HAP-1 (cell line): ENCODE measurements at regions not wholly inside any gene's neighbourhood (a gene's known extent, or its start where the extent isn't known, plus 50 kb on each side); places are given as distances from the start of the nearest gene placed in this dataset.

Experiments
- DNase-seq, 2 experiments: peaks; one replicate each; pipeline ENCODE4 v3.0.0-alpha.2; 2016 to 2020; ENCODE audit warnings: low spot score in 2 of 2
- H3K27me3 ChIP-seq: fragments of 250-450 bp; sonication (Bioruptor Pico); 2 replicates; pipeline ENCODE4 v1.5.1; 2020; ENCODE audit warnings: low read depth, mild to moderate bottlenecking, moderate library complexity
- H3K36me3 ChIP-seq: fragments of 250-450 bp; sonication (Bioruptor Pico); replicated peaks from 2 replicates; pipeline ENCODE4 v1.5.1; 2020; ENCODE audit warnings: mild to moderate bottlenecking
- H3K4me1 ChIP-seq: fragments of 250-450 bp; sonication (Bioruptor Pico); 2 replicates; pipeline ENCODE4 v1.5.1; 2020; ENCODE audit warnings: mild to moderate bottlenecking
- H3K4me3 ChIP-seq: fragments of 250-450 bp; sonication (Bioruptor Pico); 2 replicates; pipeline ENCODE4 v1.5.1; 2020; ENCODE audit warnings: mild to moderate bottlenecking, moderate library complexity
- H3K9me3 ChIP-seq: fragments of 250-450 bp; sonication (Bioruptor Pico); 2 replicates; pipeline ENCODE4 v1.5.1; 2020; ENCODE audit warnings: mild to moderate bottlenecking, moderate library complexity
- in situ Hi-C: fragments of 300-500 bp; cut with MboI; formaldehyde crosslinking; loops from 3 replicates; pipeline ENCODE4 v1.14.3; 2020; ENCODE audit warnings: low sequenced_read_pairs, inconsistent platforms, mixed read lengths

- in situ Hi-C loops: loop anchor here (25.0 kb wide), 2 partner anchors 886 to 1036 kb away; partner anchors contain the start of gene URAD
- Histone ChIP-seq H3K9me3 (no peaks in the 10 kb centered on the region), H3K4me1 (no peaks in the 10 kb centered on the region), H3K36me3 (no peaks in the 10 kb centered on the region), H3K27me3 (no peaks in the 10 kb centered on the region), H3K4me3 (no peak overlapping the region)
- no peak for DNase-seq
Observed at GRCh38 chr13:26951581-26952177, 191.1 kb upstream of the GPR12 start.

GRCh38 chr13:26950968-26951367 is 190.4 kb upstream of the GPR12 start:
- DNase-seq: no peak

DNA sequence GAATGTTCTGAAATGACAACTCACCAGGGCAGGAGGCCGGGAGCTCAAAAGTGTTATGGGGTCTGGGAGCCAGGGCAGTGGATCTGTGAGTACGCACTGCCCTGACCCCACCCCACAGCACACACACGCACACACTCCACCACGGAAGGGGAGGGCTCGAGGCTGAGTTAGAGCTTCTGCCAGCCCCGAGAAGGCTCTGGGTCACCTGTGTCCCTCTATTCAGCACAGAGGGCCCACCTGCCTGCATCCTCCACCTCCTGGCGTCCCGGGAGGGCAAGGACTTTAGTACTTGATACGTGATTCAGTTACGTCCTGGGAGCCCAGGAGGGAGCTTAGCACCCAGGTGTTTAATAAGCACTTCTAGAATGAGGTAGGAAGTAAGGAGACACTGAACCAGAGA is 190.0 kb upstream of the GPR12 start:
- no peaks in the 10 kb centered on the region for H3K36me3 ChIP-seq
- in situ Hi-C loops: loop anchor here (25.0 kb wide), 2 partner anchors 887 to 1037 kb away; partner anchors contain the start of gene URAD
- H3K4me1 ChIP-seq: no peaks in the 10 kb centered on the region

More at GRCh38 chr13:26950968-26951367, 190.4 kb upstream of the GPR12 start:
- H3K9me3 ChIP-seq: no peaks in the 10 kb centered on the region
- H3K4me3 ChIP-seq: no peak overlapping the region
- in situ Hi-C loops: loop anchor here (25.0 kb wide), 2 partner anchors 886 to 1036 kb away; partner anchors contain the start of gene URAD
- H3K36me3 ChIP-seq: no peaks in the 10 kb centered on the region
- H3K4me1 ChIP-seq: no peaks in the 10 kb centered on the region
- H3K27me3 ChIP-seq: no peaks in the 10 kb centered on the region

DNA sequence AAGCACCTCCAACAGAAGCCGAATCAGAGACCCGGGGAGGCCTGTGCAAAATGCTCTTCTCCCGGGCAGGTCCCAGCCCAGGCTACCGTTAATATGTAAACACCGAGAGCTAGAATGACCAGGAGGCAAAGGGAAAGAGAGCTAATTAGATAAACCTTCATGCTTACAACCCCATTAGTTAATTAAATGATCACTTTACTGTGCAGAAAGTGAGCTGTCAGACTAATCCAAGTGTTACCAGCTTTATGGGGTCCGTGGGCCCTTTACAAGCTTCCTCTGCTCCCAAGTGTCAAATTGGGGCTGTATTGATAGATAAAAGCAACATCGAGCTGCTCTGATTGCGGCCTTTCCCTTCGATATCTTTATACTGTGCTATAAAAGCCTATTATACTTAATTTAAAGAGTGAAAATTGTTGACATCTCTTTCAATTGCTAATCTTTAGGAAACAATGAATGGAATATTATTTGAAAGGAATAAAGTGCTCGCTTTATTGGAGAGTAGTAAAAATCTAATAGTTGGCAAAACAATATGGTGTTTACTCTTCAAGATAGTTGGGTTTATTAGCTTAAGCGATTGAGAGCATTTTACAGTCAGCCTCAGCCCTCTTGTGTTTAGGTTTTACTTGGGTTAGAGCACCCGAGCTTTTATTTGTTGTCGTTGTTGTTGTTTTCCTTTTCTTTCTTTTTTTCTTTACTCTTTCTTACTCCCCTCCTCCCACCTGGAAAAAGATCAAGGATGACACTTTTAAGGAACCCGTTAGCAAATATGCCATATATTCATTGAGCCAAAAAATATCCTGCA is 189.3 kb upstream of the GPR12 start:
- no peaks in the 10 kb centered on the region for H3K4me1 ChIP-seq
- no peak overlapping the region for H3K4me3 ChIP-seq
- H3K27me3 ChIP-seq: no peaks in the 10 kb centered on the region
- in situ Hi-C loops: loop anchor here (25.0 kb wide), 2 partner anchors 887 to 1037 kb away; partner anchors contain the start of gene URAD
- H3K36me3 ChIP-seq: no peaks in the 10 kb centered on the region
- no peaks in the 10 kb centered on the region for H3K9me3 ChIP-seq
- DNase-seq: no peak

More for the DNA sequence above, 190.0 kb upstream of the GPR12 start:
- no peak overlapping the region for H3K4me3 ChIP-seq
- DNase-seq: no peak
- no peaks in the 10 kb centered on the region for H3K27me3 ChIP-seq
- H3K9me3 ChIP-seq: no peaks in the 10 kb centered on the region

DNA sequence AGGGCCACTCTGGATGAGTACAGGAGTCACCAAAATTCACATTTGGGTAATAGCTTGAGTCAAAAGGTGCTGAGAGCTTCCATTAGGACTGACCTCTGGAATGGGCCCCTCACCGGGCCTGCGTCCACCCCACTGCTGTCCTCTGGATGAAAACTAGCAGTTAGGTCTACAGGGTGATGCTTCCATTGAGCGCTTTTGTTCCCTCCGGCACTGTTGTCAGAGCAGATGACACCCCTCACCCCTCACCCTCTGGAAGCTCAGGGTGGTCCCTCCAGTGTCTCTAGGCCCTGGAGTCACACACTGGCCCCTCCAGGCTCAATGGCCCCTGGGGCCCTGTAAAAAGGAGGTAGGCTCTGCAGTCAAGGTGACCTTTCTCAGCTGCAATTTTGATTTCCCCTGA is 187.8 kb upstream of the GPR12 start:
- no peak for DNase-seq
- no peaks in the 10 kb centered on the region for H3K9me3 ChIP-seq
- H3K27me3 ChIP-seq: no peaks in the 10 kb centered on the region
- in situ Hi-C loops: no loop called here
- H3K4me1 ChIP-seq: no peaks in the 10 kb centered on the region
- no peaks in the 10 kb centered on the region for H3K36me3 ChIP-seq
- no peak overlapping the region for H3K4me3 ChIP-seq

DNA sequence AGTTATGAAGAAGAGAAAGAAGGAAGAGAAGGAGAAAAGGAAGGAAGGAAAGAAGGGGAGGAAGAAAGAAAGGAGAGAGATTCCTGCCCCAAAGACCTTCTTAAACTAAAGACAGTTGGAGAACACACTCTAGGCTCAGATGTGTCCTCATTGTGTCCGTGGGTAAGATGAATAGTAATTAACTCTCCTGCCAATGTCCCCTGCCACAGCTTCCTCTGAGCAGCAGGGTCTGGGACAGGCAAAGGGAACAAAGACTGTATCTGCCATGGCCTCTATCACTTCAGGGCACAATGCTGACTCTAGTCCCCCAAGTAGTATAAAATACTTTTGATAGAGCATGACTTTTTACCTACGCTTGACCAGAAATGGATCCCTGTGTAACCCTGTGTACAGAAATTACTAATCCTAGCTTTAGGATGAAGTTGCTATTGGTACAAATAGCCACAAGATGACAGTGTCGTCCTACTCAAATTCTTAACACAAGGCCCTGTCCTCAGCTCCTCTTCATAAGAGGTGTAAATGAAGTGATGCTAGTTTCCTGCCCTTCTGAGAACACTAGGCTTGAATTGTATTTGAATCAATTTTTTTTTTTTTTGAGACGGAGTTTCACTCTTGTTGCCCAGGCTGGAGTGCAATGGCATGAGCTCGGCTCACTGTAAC is 186.2 kb upstream of the GPR12 start:
- no peaks in the 10 kb centered on the region for H3K4me1 ChIP-seq
- in situ Hi-C loops: no loop called here
- H3K4me3 ChIP-seq: no peak overlapping the region
- H3K36me3 ChIP-seq: no peaks in the 10 kb centered on the region
- DNase-seq: peak in 1 of 2 experiments; percentile 43
- no peaks in the 10 kb centered on the region for H3K9me3 ChIP-seq
- no peaks in the 10 kb centered on the region for H3K27me3 ChIP-seq

- Histone ChIP-seq H3K4me1 (no peaks in the 10 kb centered on the region), H3K4me3 (no peak overlapping the region), H3K27me3 (no peaks in the 10 kb centered on the region), H3K9me3 (no peaks in the 10 kb centered on the region), H3K36me3 (no peaks in the 10 kb centered on the region)
- DNase-seq: no peak
- in situ Hi-C loops: no loop called here
Observed at GRCh38 chr13:26943748-26944147, 183.2 kb upstream of the GPR12 start.

- in situ Hi-C loops: no loop called here
- H3K4me1 ChIP-seq: no peaks in the 10 kb centered on the region
- no peaks in the 10 kb centered on the region for H3K9me3 ChIP-seq
- H3K4me3 ChIP-seq: no peak overlapping the region
- no peak for DNase-seq
- no peaks in the 10 kb centered on the region for H3K27me3 ChIP-seq
- no peaks in the 10 kb centered on the region for H3K36me3 ChIP-seq
Observed at GRCh38 chr13:26942184-26942583, 181.6 kb upstream of the GPR12 start.

GRCh38 chr13:26941345-26942174 is 181.0 kb upstream of the GPR12 start:
- in situ Hi-C loops: no loop called here

GRCh38 chr13:26934096-26934495 is 173.5 kb upstream of the GPR12 start:
- no peaks in the 10 kb centered on the region for H3K4me1 ChIP-seq
- no peaks in the 10 kb centered on the region for H3K36me3 ChIP-seq
- in situ Hi-C loops: no loop called here
- no peaks in the 10 kb centered on the region for H3K9me3 ChIP-seq
- H3K4me3 ChIP-seq: no peak overlapping the region
- DNase-seq: no peak
- H3K27me3 ChIP-seq: peaks cover under 1% of the 10 kb centered on the region; the same call in 1 of the 2 replicates

More at GRCh38 chr13:26941345-26942174, 181.0 kb upstream of the GPR12 start:
- Histone ChIP-seq H3K9me3 (no peaks in the 10 kb centered on the region), H3K4me1 (no peaks in the 10 kb centered on the region), H3K36me3 (no peaks in the 10 kb centered on the region), H3K27me3 (no peaks in the 10 kb centered on the region), H3K4me3 (no peak overlapping the region)
- DNase-seq: no peak

DNA sequence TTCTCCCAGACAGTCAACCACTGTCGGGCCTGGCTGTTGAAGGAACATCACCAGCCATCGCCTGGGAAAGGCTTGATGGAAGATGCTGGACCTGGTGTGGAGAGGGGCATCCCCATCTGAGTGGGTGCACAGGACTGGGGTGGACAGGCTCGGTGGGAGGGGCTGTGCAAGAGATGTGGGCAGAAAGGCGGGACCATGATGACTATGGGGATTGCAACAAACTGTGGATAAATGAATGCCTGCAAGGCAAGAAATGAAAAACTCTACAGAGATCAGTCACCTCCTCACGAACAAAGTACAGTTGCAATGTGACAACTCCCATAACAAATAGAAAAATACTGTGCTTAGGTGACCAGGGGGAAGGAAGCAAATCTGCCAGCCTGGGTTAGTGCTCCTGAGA is 171.9 kb upstream of the GPR12 start:
- no peaks in the 10 kb centered on the region for H3K36me3 ChIP-seq
- in situ Hi-C loops: no loop called here
- H3K9me3 ChIP-seq: no peaks in the 10 kb centered on the region
- no peak overlapping the region for H3K4me3 ChIP-seq
- no peak for DNase-seq
- H3K27me3 ChIP-seq: peaks cover 3% of the 10 kb centered on the region; the same call in 1 of the 2 replicates
- no peaks in the 10 kb centered on the region for H3K4me1 ChIP-seq

- H3K36me3 ChIP-seq: no peaks in the 10 kb centered on the region
- H3K4me1 ChIP-seq: no peaks in the 10 kb centered on the region
- H3K4me3 ChIP-seq: no peak overlapping the region
- in situ Hi-C loops: no loop called here
- H3K9me3 ChIP-seq: no peaks in the 10 kb centered on the region
- H3K27me3 ChIP-seq: peaks cover 8% of the 10 kb centered on the region; the same call in 1 of the 2 replicates
- peak; percentile 49 to 87 for DNase-seq
Observed at GRCh38 chr13:26929971-26930730, 169.6 kb upstream of the GPR12 start.
